Aorta (tissue), 5 donors: ENCODE measurements at regions not wholly inside any gene's neighbourhood (a gene's known extent, or its start where the extent isn't known, plus 50 kb on each side); places are given as distances from the start of the nearest gene placed in this dataset.

Experiments used
- ATAC-seq: fragments of 200-7000 bp; cut with Tn5 transposase; one replicate; pipeline ENCODE4 v1.9.1; 2022; ENCODE audit warnings: moderate library complexity; ENCODE audit not compliant: low FRiP score
- DNase-seq, 2 donors: peaks; one replicate each; pipeline ENCODE4 v3.0.0-alpha.2; 2020
- H3K27ac ChIP-seq, 2 donors: one replicate each; pipeline ENCODE4 v1.5.1; 2013; ENCODE audit warnings: low read length in 2 of 2, mild to moderate bottlenecking in 2 of 2, moderate library complexity in 2 of 2, control low read depth in 1 of 2, inconsistent platforms in 1 of 2, low read depth in 1 of 2
- H3K27me3 ChIP-seq, 2 donors: one replicate each; pipeline ENCODE4 v1.6.1; 2013; ENCODE audit warnings: control low read depth in 1 of 2, low read length in 1 of 2, mild to moderate bottlenecking in 1 of 2, moderate library complexity in 1 of 2; ENCODE audit not compliant: insufficient read depth in 2 of 2, control insufficient read depth in 1 of 2
- H3K36me3 ChIP-seq, 2 donors: one replicate each; pipeline ENCODE4 v1.6.1; 2013; ENCODE audit warnings: control low read depth in 1 of 2, low read length in 1 of 2, mild to moderate bottlenecking in 1 of 2; ENCODE audit not compliant: insufficient read depth in 2 of 2, control insufficient read depth in 1 of 2
- H3K4me1 ChIP-seq, 2 donors: one replicate each; pipeline ENCODE4 v1.6.1; 2013; ENCODE audit warnings: low read length in 2 of 2, control low read depth in 1 of 2, mild to moderate bottlenecking in 1 of 2, moderate library complexity in 1 of 2; ENCODE audit not compliant: insufficient read depth in 2 of 2, control insufficient read depth in 1 of 2
- H3K4me3 ChIP-seq, 2 donors: one replicate each; pipeline ENCODE4 v1.5.1; 2013; ENCODE audit warnings: low read length in 2 of 2, control low read depth in 1 of 2, mild to moderate bottlenecking in 1 of 2
- H3K9me3 ChIP-seq: one replicate; pipeline ENCODE4 v1.6.1; 2013; ENCODE audit warnings: mild to moderate bottlenecking, low read length; ENCODE audit not compliant: control insufficient read depth
- WGBS, 2 donors: extraction: QIAGEN DNeasy Blood & Tissue Kit; methylation state at CpG; one replicate each; pipeline ENCODE4 v1.1.7; 2013; 5-methylcytosine and 5-hydroxymethylcytosine counted together
- intact Hi-C, 2 donors: fragments of 100-400 bp; cut with DNase I; formaldehyde crosslinking; loops; one replicate each; pipeline versions ENCODE4 v1.14.2 to v1.15.0; 2022
- donor health status: healthy with polysubstance abuse.
- donor health status: Bipolar disorder and iron deficiency.
- donor health status: DM: no; HTN: no; CAD: no.
- donor health status: DM: no; HTN: no; CAD: no.
- donor health status: DM: yes; HTN: yes; CAD: no.

DNA sequence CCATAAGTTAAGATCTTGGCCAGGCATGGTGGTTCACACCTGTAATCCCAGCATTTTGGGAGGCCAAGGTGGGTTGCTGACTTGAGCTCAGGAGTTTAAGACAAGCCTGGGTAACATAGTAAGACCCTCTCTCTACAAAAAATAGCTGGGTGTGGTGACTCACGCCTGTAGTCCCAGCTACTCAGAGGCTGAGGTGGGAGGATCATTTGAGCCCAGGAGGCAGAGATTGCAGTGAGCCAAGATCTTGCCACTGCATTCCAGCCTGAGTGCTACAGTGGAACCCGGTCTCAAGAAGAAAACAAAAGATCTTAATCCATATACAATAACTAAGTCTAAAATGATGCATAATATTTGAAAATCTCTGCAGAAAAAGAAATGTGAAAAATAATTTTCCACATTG is 165.5 kb upstream of the NR5A2 start:
- 61 to 65% methylated on average over 2 of the region's 2 CpGs for WGBS, 2 donors
- Histone ChIP-seq H3K4me1 (no peaks in the 10 kb centered on the region), H3K27ac (no peak overlapping the region), H3K36me3 (no peaks in the 10 kb centered on the region), H3K9me3 (no peaks in the 10 kb centered on the region), H3K4me3 (no peak overlapping the region), H3K27me3 (no peaks in the 10 kb centered on the region)
- intact Hi-C loops: no loop called here
- DNase-seq (no peak), ATAC-seq (no peak)

DNA sequence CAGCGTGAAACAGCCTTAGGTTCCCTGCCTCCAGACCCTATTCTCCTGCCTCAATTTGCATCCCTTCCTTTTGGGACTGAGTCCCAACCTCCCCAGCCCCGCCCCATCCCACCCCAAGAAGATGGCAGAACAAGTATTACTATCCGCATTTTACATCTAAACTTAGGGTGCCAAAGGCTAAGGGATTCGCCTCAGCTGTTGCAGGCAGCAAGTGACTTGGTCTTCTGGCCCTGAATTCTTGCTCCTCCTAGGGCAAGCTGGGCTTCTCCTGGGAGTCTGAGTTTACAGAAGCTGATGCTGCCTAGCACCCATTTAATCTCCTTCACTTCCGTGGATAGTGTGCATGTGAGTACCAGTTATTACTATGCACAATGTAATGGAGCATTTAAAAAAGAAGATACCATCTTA is 161.3 kb upstream of the NR5A2 start:
- Histone ChIP-seq H3K36me3 (no peaks in the 10 kb centered on the region), H3K9me3 (no peaks in the 10 kb centered on the region), H3K27me3 (no peaks in the 10 kb centered on the region), H3K4me1 (no peaks in the 10 kb centered on the region), H3K4me3 (no peak overlapping the region), H3K27ac (no peak overlapping the region)
- no peak for DNase-seq
- WGBS, 2 donors: 53 to 56% methylated on average over 5 of the region's 5 CpGs
- ATAC-seq: no peak
- intact Hi-C loops: no loop called here

DNA sequence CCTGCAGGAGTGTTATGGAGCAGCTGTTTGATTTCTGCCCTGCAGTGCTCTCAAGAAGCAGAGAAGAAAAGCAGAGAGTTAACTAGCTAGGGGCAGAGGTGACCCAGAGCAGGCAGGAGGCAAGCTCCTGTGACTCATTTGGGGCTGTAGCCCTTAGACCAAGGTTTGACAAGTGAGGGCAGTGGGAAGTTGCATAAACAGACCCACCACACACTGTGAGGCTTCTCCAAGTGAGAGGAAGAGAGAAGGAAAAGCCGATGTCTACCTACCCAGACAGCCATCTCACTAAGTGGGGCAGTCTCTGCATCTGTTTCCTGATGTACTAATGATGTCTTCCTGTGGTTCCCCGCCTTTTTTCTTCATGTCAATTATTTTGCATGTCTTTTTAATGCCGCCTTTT is 159.9 kb upstream of the NR5A2 start:
- DNase-seq (no peak), ATAC-seq (no peak)
- intact Hi-C loops: no loop called here
- Histone ChIP-seq H3K27me3 (no peaks in the 10 kb centered on the region), H3K4me3 (no peak overlapping the region), H3K4me1 (no peaks in the 10 kb centered on the region), H3K36me3 (no peaks in the 10 kb centered on the region), H3K9me3 (no peaks in the 10 kb centered on the region), H3K27ac (no peak overlapping the region)
- 60 to 62% methylated on average over 3 of the region's 3 CpGs for WGBS, 2 donors

DNA sequence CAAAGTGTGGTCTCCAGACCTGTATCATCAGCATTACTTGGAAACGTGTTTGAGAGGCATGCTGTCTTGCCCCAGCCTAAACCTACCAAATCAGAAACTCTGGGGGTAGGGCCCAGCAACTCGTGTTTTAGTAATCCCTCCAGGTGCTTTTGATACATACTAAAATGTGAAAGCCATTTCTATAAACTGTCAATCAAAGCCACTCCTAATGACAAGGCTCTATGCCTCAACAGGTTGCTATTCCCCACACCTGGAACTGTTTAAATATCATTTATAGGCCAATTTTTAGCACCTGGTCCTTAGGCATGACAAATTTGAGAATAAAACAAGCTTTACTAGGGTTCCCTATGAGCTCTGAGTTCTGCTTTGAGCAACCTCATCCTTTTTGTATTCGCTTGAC is 158.7 kb upstream of the NR5A2 start:
- 65 to 67% methylated on average over 3 of the region's 3 CpGs for WGBS, 2 donors

DNA sequence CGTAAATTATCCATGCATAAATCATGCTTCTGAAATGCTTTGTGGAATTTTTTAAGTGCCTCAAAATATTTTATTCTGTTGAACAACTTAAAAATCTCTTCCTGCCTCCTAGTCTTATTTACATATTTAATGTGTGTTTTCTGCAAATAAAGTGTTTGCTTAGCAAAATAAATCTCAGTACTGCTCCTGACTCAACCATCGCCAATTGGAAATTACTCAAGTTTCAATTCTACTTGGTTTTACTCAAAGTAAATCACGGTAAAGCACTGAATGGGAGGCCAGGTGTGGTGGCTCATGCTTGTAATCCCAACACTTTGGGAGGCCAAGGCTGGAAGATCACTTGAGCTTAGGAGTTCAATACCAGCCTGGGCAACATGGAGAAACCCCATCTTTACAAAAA is 152.2 kb upstream of the NR5A2 start:
- Histone ChIP-seq H3K27ac (no peak overlapping the region), H3K4me3 (no peak overlapping the region), H3K27me3 (no peaks in the 10 kb centered on the region), H3K36me3 (no peaks in the 10 kb centered on the region), H3K4me1 (no peaks in the 10 kb centered on the region), H3K9me3 (no peaks in the 10 kb centered on the region)
- DNase-seq (no peak), ATAC-seq (no peak)
- WGBS, 2 donors: 85 to 93% methylated on average over 3 of the region's 3 CpGs
- intact Hi-C loops: no loop called here

More for the DNA sequence above, 158.7 kb upstream of the NR5A2 start:
- Histone ChIP-seq H3K36me3 (no peaks in the 10 kb centered on the region), H3K9me3 (no peaks in the 10 kb centered on the region), H3K27me3 (no peaks in the 10 kb centered on the region), H3K4me3 (no peak overlapping the region), H3K4me1 (no peaks in the 10 kb centered on the region), H3K27ac (no peak overlapping the region)
- intact Hi-C loops: no loop called here
- ATAC-seq (no peak), DNase-seq (no peak)

DNA sequence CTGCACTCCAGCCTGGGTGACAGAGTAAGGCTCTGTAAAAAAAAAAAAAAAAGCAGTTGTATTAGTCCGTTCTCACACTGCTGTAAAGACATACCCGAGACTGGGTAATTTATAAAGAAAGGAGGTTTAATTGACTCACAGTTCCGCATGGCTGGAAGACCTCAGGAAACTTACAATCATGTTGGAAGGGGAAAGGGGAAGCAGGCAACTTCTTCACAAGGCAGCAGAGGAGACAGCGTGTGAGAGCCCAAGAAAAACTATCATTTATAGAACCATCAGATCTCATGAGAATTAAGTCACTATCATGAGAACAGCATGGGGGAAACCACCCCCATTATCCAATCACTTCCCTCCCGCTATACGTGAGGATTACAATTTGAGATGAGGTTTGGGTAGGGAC is 151.7 kb upstream of the NR5A2 start:
- Histone ChIP-seq H3K4me1 (no peaks in the 10 kb centered on the region), H3K27me3 (no peaks in the 10 kb centered on the region), H3K27ac (no peak overlapping the region), H3K36me3 (no peaks in the 10 kb centered on the region), H3K4me3 (no peak overlapping the region), H3K9me3 (no peaks in the 10 kb centered on the region)
- WGBS, 2 donors: 85 to 87% methylated on average over 6 of the region's 6 CpGs
- no peak for DNase-seq
- intact Hi-C loops: no loop called here
- ATAC-seq: no peak

DNA sequence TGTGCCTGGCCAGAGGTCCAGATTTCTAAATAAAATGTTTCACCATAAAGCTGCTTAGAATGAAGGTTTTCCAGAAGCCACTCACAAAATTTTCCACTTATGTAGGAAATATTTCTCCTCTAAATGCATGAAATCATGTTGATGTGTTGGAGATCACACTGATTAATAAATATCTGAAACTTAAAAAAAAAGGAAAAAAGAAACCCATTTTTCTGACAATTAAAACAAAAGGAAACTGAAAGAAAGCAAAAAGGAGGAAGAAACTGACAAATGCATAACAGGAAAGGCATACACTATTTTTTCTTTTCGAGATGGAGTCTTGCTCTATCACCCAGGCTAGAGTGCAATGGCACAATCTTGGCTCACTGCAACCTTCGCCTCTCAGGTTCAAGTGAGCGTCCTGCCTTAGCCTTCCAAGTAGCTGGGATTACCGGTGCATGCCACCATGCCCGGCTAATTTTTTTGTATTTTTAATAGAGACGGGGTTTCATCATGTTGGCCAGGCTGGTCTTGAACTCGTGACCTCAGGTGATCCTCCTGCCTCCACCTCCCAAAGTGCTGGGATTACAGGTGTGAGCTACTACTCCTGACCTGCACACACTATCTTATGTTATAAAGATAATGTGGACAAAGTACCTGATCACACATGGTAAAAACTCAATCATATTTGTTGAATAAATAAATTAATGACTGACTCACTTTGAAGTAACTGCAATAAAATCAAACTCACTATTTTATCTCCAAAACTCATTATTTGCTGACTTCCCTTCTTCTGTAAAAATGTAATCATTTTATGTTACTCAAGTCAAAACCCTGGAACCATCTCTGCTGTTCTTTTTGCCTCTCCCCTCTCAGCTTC is 149.8 kb upstream of the NR5A2 start:
- Histone ChIP-seq H3K4me3 (no peak overlapping the region), H3K36me3 (no peaks in the 10 kb centered on the region), H3K9me3 (no peaks in the 10 kb centered on the region), H3K27me3 (no peaks in the 10 kb centered on the region), H3K27ac (no peak overlapping the region), H3K4me1 (no peaks in the 10 kb centered on the region)
- 84 to 86% methylated on average over 7 of the region's 7 CpGs for WGBS, 2 donors
- ATAC-seq: no peak
- DNase-seq: no peak
- intact Hi-C loops: no loop called here

DNA sequence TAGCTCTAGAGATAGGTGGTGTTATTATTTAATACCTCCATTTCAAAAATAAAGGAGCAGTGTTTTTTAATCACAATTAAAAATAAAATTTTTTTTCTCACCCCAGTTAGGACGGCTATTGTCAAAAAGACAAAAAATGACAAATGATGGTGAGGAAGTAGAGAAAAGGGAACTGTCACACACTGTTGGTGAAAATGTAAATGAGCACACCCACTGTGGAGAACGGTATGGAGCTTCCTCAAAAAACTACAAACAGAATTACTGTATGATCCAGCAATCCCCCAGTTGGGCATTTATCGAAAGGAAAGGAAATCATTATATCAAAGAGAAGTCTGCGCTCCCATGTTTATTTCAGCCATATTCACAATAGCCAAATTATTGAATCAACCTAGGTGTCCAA is 148.7 kb upstream of the NR5A2 start:
- 76 to 77% methylated on average over 4 of the region's 4 CpGs for WGBS, 2 donors
- no peak for DNase-seq
- no peak for ATAC-seq

DNA sequence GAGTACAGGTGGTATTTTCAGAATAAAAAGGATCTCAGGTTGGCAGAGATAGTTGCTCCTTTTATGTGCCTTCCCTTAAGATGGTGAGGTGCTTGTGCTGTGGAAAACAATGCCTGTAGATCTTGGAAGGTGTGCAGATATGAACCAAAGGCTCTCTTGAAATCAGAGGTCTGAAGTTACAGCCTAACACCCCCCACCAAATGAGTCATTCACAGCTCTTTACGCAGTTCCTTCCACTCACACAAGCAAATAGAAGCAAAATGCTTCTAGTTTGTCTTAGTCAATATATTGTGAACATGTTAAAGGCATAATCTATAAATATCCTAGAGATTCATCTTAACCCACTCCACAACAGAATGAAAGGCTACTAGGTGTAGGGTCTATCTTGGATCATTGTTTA is 128.9 kb upstream of the NR5A2 start:
- H3K4me3 ChIP-seq: no peak overlapping the region
- H3K27me3 ChIP-seq: no peaks in the 10 kb centered on the region
- H3K9me3 ChIP-seq: no peaks in the 10 kb centered on the region
- H3K27ac ChIP-seq: no peak overlapping the region
- H3K36me3 ChIP-seq: no peaks in the 10 kb centered on the region
- 64 to 68% methylated on average over 1 of the region's 1 CpG for WGBS, 2 donors
- intact Hi-C loops: no loop called here
- no peaks in the 10 kb centered on the region for H3K4me1 ChIP-seq
- no peak for ATAC-seq
- no peak for DNase-seq

More for the DNA sequence above, 148.7 kb upstream of the NR5A2 start:
- intact Hi-C loops: no loop called here
- Histone ChIP-seq H3K27ac (no peak overlapping the region), H3K4me3 (no peak overlapping the region), H3K36me3 (no peaks in the 10 kb centered on the region), H3K9me3 (no peaks in the 10 kb centered on the region), H3K4me1 (no peaks in the 10 kb centered on the region), H3K27me3 (no peaks in the 10 kb centered on the region)
